ENCODE measurements at regions not wholly inside any gene's neighbourhood (a gene's known extent, or its start where the extent isn't known, plus 50 kb on each side); places are given as distances from the start of the nearest gene placed in this dataset.
"Not testable (repeated sequence)": the region's sequence is repeated elsewhere in the genome, so short reads cannot be mapped to it uniquely, and the experiment has no call there.

DNA sequence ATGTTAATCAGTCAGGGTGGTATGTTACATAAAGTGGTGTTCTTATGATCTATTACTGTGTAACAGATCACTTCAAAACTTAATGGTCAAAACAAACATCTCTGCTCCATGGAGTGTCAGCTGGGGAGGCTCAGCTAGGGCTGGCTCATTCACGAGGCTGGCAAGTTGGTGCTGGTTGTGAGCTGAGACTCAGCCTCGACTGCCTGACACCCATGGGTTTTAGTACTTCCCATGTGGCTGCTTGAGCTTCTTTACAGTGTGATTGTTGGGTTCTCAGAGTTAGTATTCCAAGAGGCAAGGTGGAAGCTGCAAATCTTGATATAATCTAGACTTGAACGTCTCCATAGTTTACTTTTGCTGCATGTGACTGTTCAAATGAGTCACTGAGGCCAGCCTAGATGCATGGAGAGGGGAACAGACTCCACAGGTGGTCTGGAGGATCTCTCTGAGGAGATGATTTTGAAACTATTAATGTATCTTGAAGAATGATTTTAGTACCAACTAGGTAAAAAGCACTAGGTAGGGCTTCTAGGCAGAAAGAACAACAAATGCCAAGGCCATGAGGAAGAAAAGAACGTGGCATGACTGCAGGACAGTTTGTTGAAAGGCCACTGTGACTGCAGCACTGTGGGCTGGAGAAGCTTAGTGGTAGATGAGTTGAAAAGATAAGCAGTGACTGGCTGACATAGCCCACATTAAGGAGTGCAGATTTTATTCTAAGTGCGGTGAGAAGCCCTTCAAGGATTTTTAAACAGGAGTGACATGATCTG, 281.1 kb upstream of the PROK2 start:
- no peak for DNase-seq
- intact Hi-C loops (cut with DNase I, micrococcal nuclease), result no loop called here
- H3K4me1 Mint-ChIP-seq, result peaks cover 6% of the 10 kb centered on the region
- no peak overlapping the region for H3K27ac Mint-ChIP-seq
- no peak for ATAC-seq
- no peak overlapping the region for H3K4me3 Mint-ChIP-seq
- ChIA-PET CTCF (interaction anchor here (1.2 kb wide), 1 partner anchor 345 kb away, joined by 3 read pairs; no protein-coding TSS in a partner anchor), POLR2A (no interaction called here)
- no peaks in the 10 kb centered on the region for H3K36me3 Mint-ChIP-seq (ENCODE audit: low read depth)
- H3K9me3 Mint-ChIP-seq (ENCODE audit: low read depth), result peaks cover 11% of the 10 kb centered on the region
- H3K27me3 Mint-ChIP-seq, result peaks cover 6% of the 10 kb centered on the region

- DNase-seq (no peak), ATAC-seq (no peak)
- no peaks in the 10 kb centered on the region for H3K36me3 Mint-ChIP-seq (ENCODE audit: low read depth)
- peaks cover 14% of the 10 kb centered on the region for H3K4me1 Mint-ChIP-seq
- intact Hi-C loops (cut with DNase I, micrococcal nuclease), result no loop called here
- ChIA-PET CTCF (no interaction called here), POLR2A (no interaction called here)
- no peak overlapping the region for H3K4me3 Mint-ChIP-seq
- H3K9me3 Mint-ChIP-seq (ENCODE audit: low read depth), result peaks cover 11% of the 10 kb centered on the region
- H3K27ac Mint-ChIP-seq, result no peak overlapping the region
- peaks cover 6% of the 10 kb centered on the region for H3K27me3 Mint-ChIP-seq
These were observed 280.3 kb upstream of the PROK2 start for GRCh38 chr3:72065236-72065635.

DNA sequence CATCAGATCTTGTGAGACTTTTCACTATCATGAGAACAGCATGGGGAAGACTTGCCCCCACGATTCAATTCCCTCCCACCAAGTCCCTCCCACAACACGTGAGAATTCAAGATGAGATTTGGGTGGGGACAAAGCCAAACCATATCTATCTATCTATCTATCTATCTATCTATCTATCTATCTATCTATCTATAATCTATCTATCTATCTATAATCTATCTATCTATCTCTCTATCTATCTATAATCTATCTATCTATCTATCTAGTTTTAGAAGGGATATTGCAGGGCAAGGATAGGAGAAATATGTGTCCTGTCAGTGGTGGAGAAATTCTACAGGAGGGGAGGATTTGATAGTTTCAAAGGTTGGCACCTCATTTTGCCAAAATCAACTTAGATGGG, 279.8 kb upstream of the PROK2 start:
- H3K36me3 Mint-ChIP-seq (ENCODE audit: low read depth); H3K27me3 Mint-ChIP-seq; POLR2A ChIA-PET; DNase-seq; CTCF ChIA-PET; H3K27ac Mint-ChIP-seq; H3K4me3 Mint-ChIP-seq; ATAC-seq; intact Hi-C loops (cut with DNase I, micrococcal nuclease): not testable (repeated sequence)
- Mint-ChIP-seq H3K9me3 (ENCODE audit: low read depth) (peaks cover 11% of the 10 kb centered on the region), H3K4me1 (peaks cover 19% of the 10 kb centered on the region)

DNA sequence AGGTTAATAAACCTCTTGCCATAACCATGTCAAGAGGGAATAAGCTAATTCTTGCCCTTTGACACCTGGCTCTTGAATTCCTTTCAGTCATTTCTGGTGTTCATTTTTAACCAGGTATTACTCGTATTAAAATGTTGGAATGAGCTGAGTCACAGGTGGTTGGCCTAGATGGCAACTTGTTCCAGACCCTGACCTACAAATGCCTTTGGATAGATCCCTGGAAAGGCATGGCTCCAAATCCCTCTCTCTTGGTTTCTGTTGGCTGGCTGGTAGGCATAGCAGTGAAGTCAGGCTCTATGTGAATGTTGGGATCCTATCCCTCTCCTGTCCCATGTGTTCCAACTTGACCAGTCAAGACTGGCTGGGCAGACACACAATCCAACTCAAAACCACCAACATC, 277.1 kb upstream of the PROK2 start:
- ChIA-PET POLR2A (no interaction called here), CTCF (interaction anchor here (1.1 kb wide), 1 partner anchor 11 kb away, joined by 3 read pairs; no protein-coding TSS in a partner anchor)
- ATAC-seq, result no peak
- H3K4me3 Mint-ChIP-seq, result no peak overlapping the region
- no peak overlapping the region for H3K27ac Mint-ChIP-seq
- peaks cover 19% of the 10 kb centered on the region for H3K4me1 Mint-ChIP-seq
- intact Hi-C loops (cut with DNase I, micrococcal nuclease), result no loop called here
- H3K36me3 Mint-ChIP-seq (ENCODE audit: low read depth), result no peaks in the 10 kb centered on the region
- no peak for DNase-seq
- H3K9me3 Mint-ChIP-seq (ENCODE audit: low read depth), result peaks cover 11% of the 10 kb centered on the region
- peaks cover 4% of the 10 kb centered on the region for H3K27me3 Mint-ChIP-seq

DNA sequence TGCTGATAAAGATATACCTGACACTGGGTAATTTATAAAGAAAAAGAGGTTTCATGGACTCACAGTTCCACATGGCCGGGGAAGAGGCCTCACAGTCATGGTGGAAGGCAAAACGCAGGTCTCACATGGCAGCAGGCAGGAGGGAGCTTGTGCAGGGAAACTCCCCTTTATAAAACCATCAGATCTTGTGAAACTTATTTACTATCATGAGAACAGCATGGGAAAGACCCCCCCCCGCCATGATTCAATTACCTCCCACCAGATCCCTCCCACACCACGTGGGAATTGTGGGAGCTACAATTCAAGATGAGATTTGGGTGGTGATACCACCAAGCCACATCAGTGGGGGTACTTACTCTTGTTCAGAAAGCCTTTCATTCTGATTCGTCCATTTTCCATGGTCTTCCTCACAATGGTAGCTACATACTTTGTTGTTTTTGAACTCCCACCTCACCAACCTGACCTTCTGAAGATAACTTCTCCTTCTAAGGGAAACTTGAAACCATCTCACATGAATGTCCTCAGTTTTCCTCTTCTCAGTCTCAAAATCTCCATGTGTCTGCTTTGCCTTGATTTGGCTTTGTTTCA, 275.6 kb upstream of the PROK2 start:
- Mint-ChIP-seq H3K36me3 (ENCODE audit: low read depth) (no peaks in the 10 kb centered on the region), H3K4me3 (no peak overlapping the region), H3K4me1 (peaks cover 14% of the 10 kb centered on the region), H3K27me3 (peaks cover 4% of the 10 kb centered on the region), H3K27ac (peak overlapping the region; percentile 7), H3K9me3 (ENCODE audit: low read depth) (peaks cover 11% of the 10 kb centered on the region)
- ATAC-seq, result peak; percentile 60
- CTCF ChIA-PET, result interaction anchor here (0.7 to 1.4 kb wide), 2 partner anchors 40 to 73 kb away, joined by 3 read pairs; no protein-coding TSS in a partner anchor
- peak; percentile 45 for DNase-seq
- intact Hi-C loops (cut with DNase I, micrococcal nuclease), result no loop called here
- POLR2A ChIA-PET, result interaction anchor here (0.6 kb wide), 1 partner anchor 78 kb away, joined by 3 read pairs; no protein-coding TSS in a partner anchor

DNA sequence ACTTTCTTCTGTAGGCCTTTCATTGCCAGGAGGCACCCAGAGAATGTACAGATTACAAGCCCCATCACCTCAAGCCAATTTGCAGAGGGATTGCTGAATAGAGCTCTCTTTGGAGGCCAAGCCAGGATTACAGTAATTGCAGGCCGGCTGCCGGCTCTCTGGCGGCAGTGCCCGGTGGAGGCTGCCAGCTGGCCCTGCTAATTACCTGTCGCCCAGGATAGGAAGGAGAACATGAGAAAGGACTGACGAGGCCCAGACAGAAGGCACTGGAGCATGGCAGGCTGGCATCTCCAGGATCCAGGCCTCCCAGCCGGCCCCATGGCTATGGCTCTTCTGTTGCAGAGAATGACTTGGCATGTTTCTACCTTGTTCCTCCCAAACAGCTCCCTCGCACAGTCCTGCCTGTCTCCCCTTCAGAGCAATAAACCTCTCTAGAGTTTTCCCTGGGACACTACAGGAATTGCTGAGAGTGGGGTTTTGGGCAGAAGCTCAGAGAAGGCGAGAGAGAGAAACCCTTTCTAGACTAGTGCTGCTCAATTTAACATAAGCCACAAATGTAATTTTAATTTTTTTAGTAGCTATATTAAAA, 273.6 kb upstream of the PROK2 start:
- H3K36me3 Mint-ChIP-seq (ENCODE audit: low read depth), result no peaks in the 10 kb centered on the region
- ATAC-seq, result no peak
- intact Hi-C loops (cut with DNase I, micrococcal nuclease), result no loop called here
- no peak overlapping the region for H3K4me3 Mint-ChIP-seq
- DNase-seq, result no peak
- H3K27ac Mint-ChIP-seq, result no peak overlapping the region
- H3K9me3 Mint-ChIP-seq (ENCODE audit: low read depth), result peaks cover 5% of the 10 kb centered on the region
- H3K4me1 Mint-ChIP-seq, result peaks cover 14% of the 10 kb centered on the region
- H3K27me3 Mint-ChIP-seq, result peaks cover 2% of the 10 kb centered on the region
- CTCF ChIA-PET, result no interaction called here
- POLR2A ChIA-PET, result no interaction called here

DNA sequence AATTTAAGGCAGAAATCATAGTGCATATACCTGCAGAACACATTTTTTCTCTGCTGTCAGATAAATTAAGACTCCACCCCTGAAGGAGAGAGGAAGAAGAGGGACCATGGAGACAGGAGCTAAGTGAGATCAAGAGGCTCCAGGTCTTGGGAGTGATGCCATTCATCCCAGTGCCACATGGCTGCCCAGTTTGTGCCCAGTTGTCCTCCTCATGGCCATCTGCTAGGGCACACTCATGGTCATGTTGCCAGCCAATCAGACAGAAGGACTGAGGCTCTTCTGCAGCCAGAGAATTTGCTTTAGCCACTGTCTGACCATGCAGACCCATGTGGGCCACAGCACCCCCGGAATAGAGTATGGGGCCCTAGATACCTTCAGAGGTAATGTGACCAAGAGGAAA, 270.5 kb upstream of the PROK2 start:
- H3K4me3 Mint-ChIP-seq, result no peak overlapping the region
- H3K27me3 Mint-ChIP-seq, result no peaks in the 10 kb centered on the region
- intact Hi-C loops (cut with DNase I, micrococcal nuclease), result no loop called here
- no peaks in the 10 kb centered on the region for H3K9me3 Mint-ChIP-seq (ENCODE audit: low read depth)
- ChIA-PET CTCF (no interaction called here), POLR2A (no interaction called here)
- ATAC-seq (no peak), DNase-seq (no peak)
- H3K27ac Mint-ChIP-seq, result no peak overlapping the region
- H3K4me1 Mint-ChIP-seq, result peaks cover 7% of the 10 kb centered on the region
- H3K36me3 Mint-ChIP-seq (ENCODE audit: low read depth), result no peaks in the 10 kb centered on the region

DNA sequence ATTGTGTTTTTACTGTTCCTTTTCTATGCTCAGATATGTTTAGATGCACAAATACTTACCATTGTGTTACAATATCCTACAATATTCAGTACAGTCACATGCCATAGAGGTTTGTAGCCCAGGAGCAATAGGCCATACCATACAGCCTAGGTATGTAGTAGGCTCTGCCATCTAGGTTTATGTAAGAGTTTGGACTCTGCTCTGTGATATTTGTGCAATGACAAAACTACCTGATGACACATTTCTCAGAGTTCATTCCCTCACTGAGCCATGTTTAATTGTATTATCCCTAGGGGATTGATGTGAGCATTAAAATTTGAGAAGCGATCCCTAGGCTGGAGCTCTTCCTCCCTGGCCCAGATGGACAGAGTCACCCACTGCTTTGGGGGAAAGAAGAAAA, 270.0 kb upstream of the PROK2 start:
- POLR2A ChIA-PET, result no interaction called here
- CTCF ChIA-PET, result no interaction called here
- Mint-ChIP-seq H3K9me3 (ENCODE audit: low read depth) (no peaks in the 10 kb centered on the region), H3K27me3 (no peaks in the 10 kb centered on the region), H3K4me1 (peaks cover 2% of the 10 kb centered on the region), H3K36me3 (ENCODE audit: low read depth) (no peaks in the 10 kb centered on the region), H3K27ac (no peak overlapping the region), H3K4me3 (no peak overlapping the region)
- ATAC-seq (no peak), DNase-seq (no peak)
- intact Hi-C loops (cut with DNase I, micrococcal nuclease), result no loop called here

GRCh38 chr3:72052841-72053409, 268.0 kb upstream of the PROK2 start:
- no peak overlapping the region for H3K27ac Mint-ChIP-seq
- H3K4me1 Mint-ChIP-seq, result no peaks in the 10 kb centered on the region
- ChIA-PET CTCF (no interaction called here), POLR2A (no interaction called here)
- H3K36me3 Mint-ChIP-seq (ENCODE audit: low read depth), result no peaks in the 10 kb centered on the region
- DNase-seq (no peak), ATAC-seq (no peak)
- intact Hi-C loops (cut with DNase I, micrococcal nuclease), result no loop called here
- H3K9me3 Mint-ChIP-seq (ENCODE audit: low read depth), result no peaks in the 10 kb centered on the region
- H3K27me3 Mint-ChIP-seq, result no peaks in the 10 kb centered on the region
- no peak overlapping the region for H3K4me3 Mint-ChIP-seq

- intact Hi-C loops (cut with DNase I, micrococcal nuclease), result no loop called here
- Mint-ChIP-seq H3K4me1 (no peaks in the 10 kb centered on the region), H3K27me3 (no peaks in the 10 kb centered on the region), H3K9me3 (ENCODE audit: low read depth) (no peaks in the 10 kb centered on the region), H3K4me3 (no peak overlapping the region), H3K27ac (no peak overlapping the region), H3K36me3 (ENCODE audit: low read depth) (no peaks in the 10 kb centered on the region)
- POLR2A ChIA-PET, result no interaction called here
- ATAC-seq (no peak), DNase-seq (no peak)
- CTCF ChIA-PET, result no interaction called here
These were observed 265.8 kb upstream of the PROK2 start for GRCh38 chr3:72050771-72051170.

DNA sequence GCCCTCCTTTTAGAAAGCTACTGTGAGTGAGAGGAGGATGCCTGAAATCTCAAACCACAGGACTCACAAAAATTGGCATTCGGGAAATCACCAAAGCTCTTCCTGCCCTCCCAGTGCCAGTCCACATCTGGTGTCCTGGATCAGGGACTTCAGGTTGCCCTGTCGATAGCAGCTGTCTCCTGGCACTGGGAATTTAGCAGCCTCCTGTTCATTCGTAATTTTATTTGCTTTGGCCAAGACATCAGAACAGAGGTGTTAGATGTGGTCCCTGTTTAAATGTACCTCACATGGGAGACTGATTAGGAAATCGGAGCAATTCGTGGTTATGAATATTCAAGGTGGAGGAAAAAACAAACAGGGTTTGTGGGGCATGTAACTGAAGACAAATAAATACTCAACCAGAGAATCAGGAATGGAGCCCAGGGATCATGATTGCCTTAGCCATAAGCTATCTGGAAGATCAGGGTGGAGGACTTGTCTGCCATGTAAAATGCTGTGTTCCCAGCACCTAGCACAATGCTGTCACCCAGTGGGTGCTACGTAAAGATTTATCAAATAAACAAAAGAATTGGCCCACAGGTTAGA, 265.2 kb upstream of the PROK2 start:
- H3K36me3 Mint-ChIP-seq (ENCODE audit: low read depth), result no peaks in the 10 kb centered on the region
- intact Hi-C loops (cut with DNase I, micrococcal nuclease), result no loop called here
- no peak overlapping the region for H3K27ac Mint-ChIP-seq
- H3K27me3 Mint-ChIP-seq, result no peaks in the 10 kb centered on the region
- ATAC-seq (no peak), DNase-seq (no peak)
- H3K4me1 Mint-ChIP-seq, result no peaks in the 10 kb centered on the region
- no peaks in the 10 kb centered on the region for H3K9me3 Mint-ChIP-seq (ENCODE audit: low read depth)
- no peak overlapping the region for H3K4me3 Mint-ChIP-seq
- CTCF ChIA-PET, result no interaction called here
- POLR2A ChIA-PET, result no interaction called here

DNA sequence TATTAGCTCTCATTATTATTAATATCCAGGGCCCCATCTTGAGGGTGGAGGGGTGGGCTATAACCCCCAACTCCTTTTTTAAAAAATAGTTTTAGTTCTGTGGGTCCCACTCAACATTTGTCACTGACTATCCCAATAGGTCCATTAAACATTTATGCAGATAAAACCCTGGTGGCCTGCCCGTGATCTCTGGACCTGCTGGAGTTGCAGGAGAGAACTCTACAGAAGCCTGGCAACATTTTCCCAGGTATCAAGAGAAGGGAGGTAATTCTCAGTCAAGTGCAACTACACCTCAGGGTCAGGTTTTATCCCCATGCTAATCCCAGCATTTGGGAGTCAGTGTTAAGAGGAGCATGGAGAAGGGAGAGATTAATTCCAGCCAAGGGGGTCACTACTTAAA, 264.4 kb upstream of the PROK2 start:
- Mint-ChIP-seq H3K27ac (no peak overlapping the region), H3K27me3 (no peaks in the 10 kb centered on the region), H3K36me3 (ENCODE audit: low read depth) (no peaks in the 10 kb centered on the region), H3K4me1 (no peaks in the 10 kb centered on the region), H3K9me3 (ENCODE audit: low read depth) (no peaks in the 10 kb centered on the region), H3K4me3 (no peak overlapping the region)
- intact Hi-C loops (cut with DNase I, micrococcal nuclease), result no loop called here
- no peak for ATAC-seq
- POLR2A ChIA-PET, result no interaction called here
- CTCF ChIA-PET, result no interaction called here
- no peak for DNase-seq
